ENCODE measurements at regions not wholly inside any gene's neighbourhood (a gene's known extent, or its start where the extent isn't known, plus 50 kb on each side); places are given as distances from the start of the nearest gene placed in this dataset.

GRCh38 chr2:217142649-217143266, 282.9 kb upstream of the TNP1 start:
- no peaks in the 10 kb centered on the region for H3K27me3 ChIP-seq (ENCODE audit: insufficient read depth, low read depth)
- H3K4me1 ChIP-seq (replicated peaks; ENCODE audit: insufficient read depth) = no peaks in the 10 kb centered on the region; the same call in 1 of the 2 replicates
- no peaks in the 10 kb centered on the region for H3K9me2 ChIP-seq (ENCODE audit: insufficient read depth)
- H3K4me3 ChIP-seq = no peak overlapping the region
- BruUV-seq (replicated peaks) = no TSS peak
- no peak overlapping the region for H3K4me2 ChIP-seq
- H3K36me3 ChIP-seq (ENCODE audit: low read depth) = no peaks in the 10 kb centered on the region
- H4K20me1 ChIP-seq (ENCODE audit: insufficient read depth) = no peaks in the 10 kb centered on the region
- no peak overlapping the region for H3K27ac ChIP-seq
- DNase-seq = peak in 1 of 2 experiments; percentile 8
- no peak overlapping the region for H2AFZ ChIP-seq
- H3F3A ChIP-seq (ENCODE audit: insufficient read depth, low read depth) = no peaks in the 10 kb centered on the region
- CTCF ChIA-PET = no interaction called here
- peaks cover 27% of the 10 kb centered on the region for H3K9me3 ChIP-seq (ENCODE audit: insufficient read depth, low read depth)
- POLR2A ChIA-PET (ENCODE audit: unreplicated experiment) = no interaction called here
- no peaks in the 10 kb centered on the region for H3K79me2 ChIP-seq (ENCODE audit: low read depth)
- intact Hi-C loops (cut with micrococcal nuclease; ENCODE audit: unreplicated experiment) = no loop called here
- no peak for TF ChIP-seq EZH2 (IDR thresholded peaks at IDR 0.05; ENCODE audit: low read depth)
- peak; percentile 78 for TF ChIP-seq CTCF (conservative IDR thresholded peaks at IDR 0.05)

GRCh38 chr2:217138284-217138683, 278.4 kb upstream of the TNP1 start:
- Histone ChIP-seq H3K27me3 (ENCODE audit: insufficient read depth, low read depth) (no peaks in the 10 kb centered on the region), H3K4me1 (replicated peaks; ENCODE audit: insufficient read depth) (no peaks in the 10 kb centered on the region), H3K36me3 (ENCODE audit: low read depth) (no peaks in the 10 kb centered on the region), H3K79me2 (ENCODE audit: low read depth) (no peaks in the 10 kb centered on the region), H3K4me3 (no peak overlapping the region), H3K9me3 (ENCODE audit: insufficient read depth, low read depth) (peaks cover 29% of the 10 kb centered on the region), H4K20me1 (ENCODE audit: insufficient read depth) (no peaks in the 10 kb centered on the region), H2AFZ (no peak overlapping the region), H3F3A (ENCODE audit: insufficient read depth, low read depth) (no peaks in the 10 kb centered on the region), H3K27ac (no peak overlapping the region), H3K4me2 (no peak overlapping the region), H3K9me2 (ENCODE audit: insufficient read depth) (no peaks in the 10 kb centered on the region)
- BruUV-seq (replicated peaks) = no TSS peak
- no peak for TF ChIP-seq EZH2 (IDR thresholded peaks at IDR 0.05; ENCODE audit: low read depth)
- no peak for DNase-seq
- intact Hi-C loops (cut with micrococcal nuclease; ENCODE audit: unreplicated experiment) = no loop called here
- ChIA-PET CTCF (no interaction called here), POLR2A (ENCODE audit: unreplicated experiment) (no interaction called here)

- intact Hi-C loops (cut with micrococcal nuclease; ENCODE audit: unreplicated experiment) = no loop called here
- Histone ChIP-seq H3K4me2 (no peak overlapping the region), H3K9me2 (ENCODE audit: insufficient read depth) (no peaks in the 10 kb centered on the region), H4K20me1 (ENCODE audit: insufficient read depth) (no peaks in the 10 kb centered on the region), H2AFZ (no peak overlapping the region), H3K9me3 (ENCODE audit: insufficient read depth, low read depth) (no peaks in the 10 kb centered on the region), H3F3A (ENCODE audit: insufficient read depth, low read depth) (no peaks in the 10 kb centered on the region), H3K4me1 (replicated peaks; ENCODE audit: insufficient read depth) (no peaks in the 10 kb centered on the region), H3K36me3 (ENCODE audit: low read depth) (no peaks in the 10 kb centered on the region), H3K79me2 (ENCODE audit: low read depth) (no peaks in the 10 kb centered on the region), H3K27me3 (ENCODE audit: insufficient read depth, low read depth) (no peaks in the 10 kb centered on the region), H3K27ac (no peak overlapping the region), H3K4me3 (no peak overlapping the region)
- no peak for DNase-seq
- no TSS peak for BruUV-seq (replicated peaks)
- TF ChIP-seq CTCF (conservative IDR thresholded peaks at IDR 0.05) (no peak), EZH2 (IDR thresholded peaks at IDR 0.05; ENCODE audit: low read depth) (no peak)
- ChIA-PET POLR2A (ENCODE audit: unreplicated experiment) (no interaction called here), CTCF (no interaction called here)
Measured at GRCh38 chr2:217127744-217128143, 267.9 kb upstream of the TNP1 start.

GRCh38 chr2:217125014-217125413, 265.1 kb upstream of the TNP1 start:
- CTCF ChIA-PET = no interaction called here
- POLR2A ChIA-PET (ENCODE audit: unreplicated experiment) = no interaction called here
- H3K4me1 ChIP-seq (replicated peaks; ENCODE audit: insufficient read depth) = no peaks in the 10 kb centered on the region
- H3K4me3 ChIP-seq = no peak overlapping the region
- H3K9me3 ChIP-seq (ENCODE audit: insufficient read depth, low read depth) = no peaks in the 10 kb centered on the region
- TF ChIP-seq CTCF (conservative IDR thresholded peaks at IDR 0.05) (no peak), EZH2 (IDR thresholded peaks at IDR 0.05; ENCODE audit: low read depth) (no peak)
- intact Hi-C loops (cut with micrococcal nuclease; ENCODE audit: unreplicated experiment) = no loop called here
- H3K27ac ChIP-seq = no peak overlapping the region
- BruUV-seq (replicated peaks) = no TSS peak
- no peak for DNase-seq
- H3K79me2 ChIP-seq (ENCODE audit: low read depth) = no peaks in the 10 kb centered on the region
- H3K4me2 ChIP-seq = no peak overlapping the region
- H4K20me1 ChIP-seq (ENCODE audit: insufficient read depth) = no peaks in the 10 kb centered on the region
- H3K36me3 ChIP-seq (ENCODE audit: low read depth) = no peaks in the 10 kb centered on the region
- H3F3A ChIP-seq (ENCODE audit: insufficient read depth, low read depth) = no peaks in the 10 kb centered on the region
- H3K27me3 ChIP-seq (ENCODE audit: insufficient read depth, low read depth) = no peaks in the 10 kb centered on the region
- no peak overlapping the region for H2AFZ ChIP-seq
- no peaks in the 10 kb centered on the region for H3K9me2 ChIP-seq (ENCODE audit: insufficient read depth)

Data from PC-9 (cell line).